ENCODE measurements at regions not wholly inside any gene's neighbourhood (a gene's known extent, or its start where the extent isn't known, plus 50 kb on each side); places are given as distances from the start of the nearest gene placed in this dataset.
"Not testable (repeated sequence)": the region's sequence is repeated elsewhere in the genome, so short reads cannot be mapped to it uniquely, and the experiment has no call there.

- no peak for DNase-seq
These were observed 75.3 kb downstream of the UTRN start for GRCh38 chr6:144360401-144360800.

- no peak for DNase-seq
These were observed 75.9 kb downstream of the UTRN start for GRCh38 chr6:144361016-144361415.

GRCh38 chr6:144362042-144363018 is 77.2 kb downstream of the UTRN start:
- DNase-seq: no peak

GRCh38 chr6:144364208-144364720 is 79.1 kb downstream of the UTRN start:
- DNase-seq: no peak

- no peak for DNase-seq
These were observed 79.6 kb downstream of the UTRN start for GRCh38 chr6:144364782-144365181.

GRCh38 chr6:144365271-144365670 is 80.1 kb downstream of the UTRN start:
- no peak for DNase-seq

- DNase-seq: not testable (repeated sequence)
These were observed 84.6 kb downstream of the UTRN start for GRCh38 chr6:144369696-144370095.

GRCh38 chr6:144372116-144372515 is 87.0 kb downstream of the UTRN start:
- DNase-seq: no peak

- DNase-seq: no peak
These were observed 87.8 kb downstream of the UTRN start for GRCh38 chr6:144372611-144373594.

- DNase-seq: not testable (repeated sequence)
These were observed 89.4 kb downstream of the UTRN start for GRCh38 chr6:144374525-144374924.

GRCh38 chr6:144377586-144378210 is 92.6 kb downstream of the UTRN start:
- DNase-seq: no peak

GRCh38 chr6:144378437-144378836 is 93.3 kb downstream of the UTRN start:
- DNase-seq: no peak

- DNase-seq: no peak
These were observed 94.2 kb downstream of the UTRN start for GRCh38 chr6:144379356-144379755.

GRCh38 chr6:144381499-144381898 is 96.4 kb downstream of the UTRN start:
- not testable (repeated sequence) for DNase-seq

- no peak for DNase-seq
These were observed 98.2 kb downstream of the UTRN start for GRCh38 chr6:144383336-144383735.

- no peak for DNase-seq
These were observed 99.3 kb downstream of the UTRN start for GRCh38 chr6:144384427-144384826.

- DNase-seq: not testable (repeated sequence)
These were observed 104.3 kb downstream of the UTRN start for GRCh38 chr6:144389474-144389873.

GRCh38 chr6:144390202-144390601 is 105.1 kb downstream of the UTRN start:
- no peak for DNase-seq

- no peak for DNase-seq
These were observed 105.8 kb downstream of the UTRN start for GRCh38 chr6:144390886-144391285.

GRCh38 chr6:144392536-144392935 is 107.4 kb downstream of the UTRN start:
- no peak for DNase-seq

- DNase-seq: no peak
These were observed 109.1 kb downstream of the UTRN start for GRCh38 chr6:144394210-144394609.

- no peak for DNase-seq
These were observed 109.9 kb downstream of the UTRN start for GRCh38 chr6:144395014-144395413.

- no peak for DNase-seq
These were observed 110.7 kb downstream of the UTRN start for GRCh38 chr6:144395826-144396225.

Data from stimulated activated CD4-positive, alpha-beta T cell treated with anti-CD3 and anti-CD28 coated beads, Interleukin-12 subunit alpha, Interleukin-12 subunit beta, amount 100 ng/mL, for 4 hours (primary cell).